GM21447 (cell line): ENCODE measurements at regions not wholly inside any gene's neighbourhood (a gene's known extent, or its start where the extent isn't known, plus 50 kb on each side); places are given as distances from the start of the nearest gene placed in this dataset.

Experiments
- ATAC-seq: cut with Tn5 transposase; IDR thresholded peaks from one replicate; pipeline ENCODE4 v1.9.1; 2021; ENCODE audit not compliant: unreplicated experiment

GRCh38 chr4:83661359-83661758 is 125.5 kb downstream of the GPAT3 start:
- ATAC-seq = no peak

DNA sequence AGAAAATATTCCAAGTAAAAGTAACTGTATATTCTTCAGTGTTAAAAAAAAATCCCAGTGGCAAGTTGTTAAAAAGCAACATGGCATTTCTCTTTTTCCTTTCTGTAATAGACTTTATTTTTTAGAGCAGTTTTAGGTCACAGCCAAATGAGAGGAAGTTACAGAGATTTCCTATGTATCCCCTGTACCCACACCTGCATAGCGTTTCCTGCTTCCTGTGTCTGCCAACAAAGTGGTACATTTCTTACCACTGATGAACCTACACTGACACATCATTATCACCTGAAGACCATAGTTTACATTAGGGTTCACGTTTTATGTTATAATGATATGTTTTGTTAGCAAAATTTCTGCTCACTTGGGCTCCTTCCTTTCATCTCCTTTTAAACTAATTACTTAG is 124.7 kb downstream of the GPAT3 start:
- no peak for ATAC-seq

DNA sequence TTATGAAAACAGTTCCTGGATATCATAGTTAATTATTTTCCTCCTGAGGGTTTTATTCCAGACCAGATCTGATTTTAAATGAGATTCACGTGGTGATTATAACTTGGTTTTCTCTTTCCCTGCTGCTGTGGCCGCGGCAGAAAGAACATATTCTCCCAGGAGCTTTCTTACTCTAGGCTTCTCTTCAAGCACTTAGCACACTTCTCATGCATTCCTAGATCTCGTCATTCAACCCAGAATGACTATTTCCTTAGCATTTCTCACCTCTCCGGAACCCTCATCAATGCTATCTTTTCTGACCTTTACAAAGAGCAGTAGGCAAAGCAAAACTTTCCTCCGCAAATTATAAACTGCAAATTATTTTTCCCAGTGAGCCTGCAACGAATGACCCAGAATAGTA is 122.9 kb downstream of the GPAT3 start:
- no peak for ATAC-seq

GRCh38 chr4:83657336-83657735 is 121.4 kb downstream of the GPAT3 start:
- no peak for ATAC-seq
